ENCODE measurements at regions not wholly inside any gene's neighbourhood (a gene's known extent, or its start where the extent isn't known, plus 50 kb on each side); places are given as distances from the start of the nearest gene placed in this dataset.
"Not testable (repeated sequence)": the region's sequence is repeated elsewhere in the genome, so short reads cannot be mapped to it uniquely, and the experiment has no call there.

GRCh38 chr10:130356429-130356828 lies 220.2 kb downstream of the GLRX3 start:
- not testable (repeated sequence) for TF ChIP-seq CTCF (conservative IDR thresholded peaks at IDR 0.05); ZFX (IDR thresholded peaks at IDR 0.05)
